ENCODE measurements at regions not wholly inside any gene's neighbourhood (a gene's known extent, or its start where the extent isn't known, plus 50 kb on each side); places are given as distances from the start of the nearest gene placed in this dataset.

DNA sequence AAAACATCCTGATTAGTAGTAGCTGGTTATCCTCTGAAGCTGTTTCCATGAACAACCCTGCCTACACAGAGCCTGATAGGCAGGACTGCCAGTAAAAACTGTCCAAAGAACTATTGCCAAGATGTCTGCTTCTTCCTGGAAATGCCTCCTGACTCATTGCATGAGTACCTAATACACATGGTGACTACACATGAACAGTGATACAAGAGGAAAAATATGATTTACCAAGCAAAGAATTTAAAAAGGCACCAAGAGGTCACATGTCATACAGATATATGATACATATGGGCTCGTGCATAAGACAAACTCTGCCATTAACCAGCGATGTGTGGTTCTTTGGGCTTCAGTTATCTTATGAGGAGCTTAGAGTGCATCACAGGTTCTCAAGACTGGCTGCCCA lies 552.3 kb downstream of the SLC16A7 start:
- DNase-seq = no peak

DNA sequence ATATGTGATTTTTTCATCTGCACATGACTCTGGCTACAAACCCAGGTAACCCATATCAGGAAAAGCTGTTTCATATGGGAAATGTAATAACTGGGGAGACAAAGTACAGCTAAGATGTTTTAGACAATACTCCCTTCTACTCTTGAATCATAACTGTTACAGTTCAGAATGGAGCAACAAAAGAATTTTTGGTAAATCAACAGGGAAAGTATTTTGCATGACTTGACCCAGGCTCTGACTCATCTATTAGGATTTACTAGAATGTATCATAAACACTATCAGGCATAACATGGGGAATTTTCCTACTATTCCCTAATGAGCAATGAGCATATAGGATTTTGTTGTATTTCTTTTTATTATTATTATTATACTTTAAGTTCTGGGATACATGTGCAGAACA lies 553.0 kb downstream of the SLC16A7 start:
- DNase-seq = no peak

DNA sequence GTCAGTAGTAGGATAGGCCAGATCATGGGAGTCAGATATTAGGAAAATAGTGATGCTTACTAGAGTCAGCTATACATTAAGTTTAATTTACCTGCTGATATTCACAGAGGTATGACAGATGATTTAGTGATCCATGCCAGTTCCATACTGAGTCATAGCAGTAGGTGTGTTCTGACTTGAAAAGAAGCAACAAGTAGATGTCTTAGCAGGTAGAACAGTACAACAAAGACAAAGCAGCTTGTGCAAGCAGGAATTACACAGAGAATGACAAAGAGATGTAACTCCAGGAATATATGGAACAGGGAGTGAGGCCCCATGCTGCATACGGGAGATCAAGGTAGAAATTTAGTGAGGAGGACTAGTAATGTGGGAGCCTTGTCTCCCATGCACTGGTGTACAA lies 556.9 kb downstream of the SLC16A7 start:
- DNase-seq = no peak

DNA sequence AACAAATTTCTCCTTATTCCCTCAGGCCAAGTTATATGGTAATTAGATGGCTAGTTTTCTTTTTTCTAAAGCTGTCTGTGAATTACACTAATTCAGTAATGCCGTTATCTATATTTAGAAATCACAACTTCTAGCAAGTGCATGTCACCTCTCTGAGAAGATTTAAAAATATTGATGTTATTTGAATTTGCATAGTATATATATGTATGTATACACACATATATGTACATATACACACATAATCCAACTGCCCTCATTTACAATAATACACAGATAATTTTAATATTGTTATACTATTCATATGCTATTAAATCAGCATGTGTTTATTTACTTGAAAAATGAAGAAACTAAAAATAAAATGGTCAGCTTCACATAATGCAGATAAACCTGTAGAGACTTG lies 563.9 kb downstream of the SLC16A7 start:
- DNase-seq = no peak

DNA sequence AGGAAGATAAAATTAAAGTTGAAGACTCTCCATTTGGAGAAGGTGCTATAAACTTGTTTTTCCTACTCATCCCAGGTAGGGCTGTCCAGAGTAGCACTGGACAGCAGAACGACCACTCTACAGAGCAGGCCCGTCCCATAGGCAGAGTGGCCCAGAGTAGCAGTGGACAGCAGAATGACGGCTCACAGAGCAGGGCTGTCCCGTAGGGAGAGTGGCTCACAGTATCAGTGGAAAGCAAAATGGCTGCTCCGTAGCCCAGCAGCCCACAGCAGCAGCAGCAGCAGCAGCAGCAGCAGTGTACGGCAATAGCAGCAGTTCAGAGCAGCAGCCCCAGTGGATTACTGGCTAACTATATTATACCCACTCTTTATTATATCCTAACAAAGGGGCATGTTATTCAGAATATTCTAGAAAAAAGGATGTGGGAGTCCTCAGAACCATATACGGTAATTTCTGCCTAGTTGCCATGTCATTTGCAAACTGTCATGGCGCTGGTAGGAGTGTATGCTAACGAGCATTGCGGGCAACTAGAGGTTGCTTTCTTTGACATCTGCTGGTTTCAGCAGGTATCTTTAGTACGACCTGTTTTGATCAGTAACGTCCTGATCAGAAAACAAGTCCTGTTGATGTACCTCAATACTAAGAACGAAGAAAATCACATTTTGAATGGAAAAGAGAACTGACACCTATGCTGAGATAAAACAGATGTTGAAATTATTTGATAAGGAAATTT lies 567.3 kb downstream of the SLC16A7 start:
- no peak for DNase-seq

DNA sequence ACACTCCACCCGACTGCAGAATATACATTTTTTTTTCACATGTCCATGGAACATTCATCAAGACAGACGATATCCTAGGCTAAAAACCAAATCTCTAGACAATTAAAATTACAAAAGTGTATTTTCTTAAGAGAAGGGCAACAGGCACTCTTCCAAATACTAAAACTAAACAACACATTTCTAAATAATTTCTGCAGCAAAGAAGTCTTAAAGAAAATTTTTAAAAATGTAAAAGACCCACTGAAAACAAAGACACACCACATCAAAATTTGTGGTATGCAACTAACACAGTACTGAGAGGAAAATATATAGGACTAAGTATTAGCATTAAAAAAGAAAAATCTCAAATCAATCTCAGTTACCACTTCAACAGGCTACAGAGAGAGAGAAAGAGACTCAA lies 570.0 kb downstream of the SLC16A7 start:
- no peak for DNase-seq

DNA sequence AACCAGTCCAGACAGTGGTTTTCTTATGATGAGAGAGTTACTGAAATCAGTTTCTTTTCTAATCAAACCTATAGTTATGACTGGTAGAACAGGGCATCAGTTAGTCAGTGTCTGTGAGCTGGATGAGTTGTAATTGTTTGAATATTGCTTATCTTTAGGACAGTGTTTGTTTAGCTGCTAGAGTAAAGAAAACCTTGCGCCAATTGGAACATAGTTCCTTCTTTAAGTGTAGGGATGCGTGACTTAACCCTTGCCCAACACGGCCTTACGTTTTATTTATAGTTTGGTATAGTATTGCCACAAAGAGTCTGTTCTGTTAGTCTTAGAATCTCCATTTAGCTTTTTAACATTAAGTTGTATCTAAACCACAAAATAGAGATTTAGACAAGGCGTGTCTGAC lies 572.6 kb downstream of the SLC16A7 start:
- DNase-seq = no peak

DNA sequence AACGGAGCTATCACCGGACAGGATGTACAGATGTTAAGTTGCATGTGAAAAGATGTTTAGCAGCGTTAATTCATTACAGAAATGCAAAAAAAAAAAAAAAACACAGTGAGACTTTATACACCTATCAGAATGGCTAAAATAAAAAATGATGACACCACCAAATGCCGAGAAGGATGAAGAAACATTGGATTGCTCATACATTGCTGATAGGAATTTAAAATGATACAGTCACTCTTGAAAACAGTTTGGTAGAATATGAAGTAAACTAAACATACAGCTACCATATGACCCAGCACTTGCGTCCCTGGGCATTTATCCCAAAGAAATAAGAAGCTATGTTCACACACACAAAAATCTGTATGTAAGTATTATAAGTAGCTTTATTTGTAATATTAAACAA lies 574.1 kb downstream of the SLC16A7 start:
- DNase-seq = no peak

DNA sequence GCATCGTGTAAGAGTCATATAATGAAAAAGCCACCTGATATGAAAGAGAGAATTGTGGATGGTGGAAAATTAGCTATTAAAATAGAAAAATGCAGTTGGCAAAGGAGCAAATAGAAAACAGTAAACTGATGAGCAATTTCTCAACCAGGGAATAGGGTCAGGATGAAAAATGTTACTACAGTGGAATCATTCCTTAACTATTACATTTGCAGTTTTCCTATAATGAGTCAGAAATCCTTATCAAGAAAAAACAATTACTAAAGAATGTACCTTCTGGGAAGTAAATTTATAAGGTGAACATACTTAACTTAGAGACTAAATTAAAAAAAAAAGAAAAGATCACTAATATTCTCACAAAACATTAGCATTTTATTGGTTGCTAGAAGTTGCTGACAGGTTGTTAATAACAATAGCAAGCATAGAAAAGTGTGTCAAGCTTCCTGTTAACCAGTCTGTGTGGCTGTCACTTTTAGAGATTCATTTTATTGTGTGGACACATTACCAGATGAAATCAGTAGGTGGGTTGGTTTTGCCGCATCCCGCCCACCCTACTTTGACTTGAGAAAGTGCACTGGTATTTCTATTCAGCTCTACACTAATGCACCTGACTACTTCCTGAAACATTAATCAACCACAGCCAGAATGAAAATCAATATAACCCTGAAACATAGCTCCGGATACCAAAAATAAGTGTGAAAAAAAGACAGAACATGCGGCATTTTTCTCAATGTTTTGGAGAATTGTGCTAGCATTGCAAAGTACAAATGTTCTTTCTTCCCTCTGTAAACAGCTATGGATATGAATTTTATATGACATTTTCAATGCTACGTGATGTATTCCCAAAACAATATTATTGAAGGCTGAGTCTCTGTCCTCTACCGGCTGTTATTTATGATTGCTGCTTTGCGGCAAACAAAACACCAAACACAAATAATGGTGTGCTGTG lies 576.7 kb downstream of the SLC16A7 start:
- DNase-seq = no peak

DNA sequence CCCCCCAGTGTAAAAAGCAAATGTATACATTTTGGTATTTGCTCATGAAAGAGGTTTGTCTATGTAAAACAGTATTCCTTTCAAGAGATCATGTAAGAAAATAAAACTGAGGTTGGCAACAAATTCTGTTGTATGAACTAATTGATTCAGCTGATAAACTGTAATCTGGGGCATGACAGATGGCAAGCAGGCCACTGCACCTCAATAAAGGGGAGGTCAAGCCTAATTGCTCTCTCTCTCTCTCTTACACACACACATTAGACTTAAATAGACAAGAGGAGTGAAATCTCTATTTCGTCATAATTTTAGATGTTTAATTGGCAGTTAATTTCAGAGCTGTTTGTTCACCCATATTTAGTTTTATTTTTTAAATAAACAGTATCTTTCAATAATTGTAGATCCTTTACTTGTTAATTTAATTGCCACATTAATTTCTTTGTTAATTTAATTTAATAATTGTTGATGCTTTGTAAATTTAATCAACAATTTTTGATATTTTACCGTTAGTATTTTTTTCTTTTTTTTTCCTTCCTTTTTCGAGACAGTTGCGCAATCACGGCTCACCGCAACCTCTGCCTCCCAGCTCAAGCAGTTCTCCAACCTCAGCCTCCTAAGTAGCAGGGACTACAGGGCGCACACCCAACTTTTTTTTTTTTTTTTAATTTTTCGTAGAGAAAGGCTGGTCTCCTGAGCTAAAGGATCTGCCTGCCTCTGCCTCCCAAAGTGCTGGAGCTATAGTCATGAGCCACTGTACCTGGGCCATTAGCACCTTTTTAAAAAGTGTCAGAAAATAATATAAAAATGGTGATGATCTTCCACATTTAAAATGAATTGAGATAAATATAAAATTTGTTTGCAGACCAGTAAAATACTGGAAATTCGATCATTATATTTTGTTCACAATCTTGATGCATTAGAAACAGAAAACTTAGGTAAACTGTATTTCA lies 577.7 kb downstream of the SLC16A7 start:
- DNase-seq = no peak

DNA sequence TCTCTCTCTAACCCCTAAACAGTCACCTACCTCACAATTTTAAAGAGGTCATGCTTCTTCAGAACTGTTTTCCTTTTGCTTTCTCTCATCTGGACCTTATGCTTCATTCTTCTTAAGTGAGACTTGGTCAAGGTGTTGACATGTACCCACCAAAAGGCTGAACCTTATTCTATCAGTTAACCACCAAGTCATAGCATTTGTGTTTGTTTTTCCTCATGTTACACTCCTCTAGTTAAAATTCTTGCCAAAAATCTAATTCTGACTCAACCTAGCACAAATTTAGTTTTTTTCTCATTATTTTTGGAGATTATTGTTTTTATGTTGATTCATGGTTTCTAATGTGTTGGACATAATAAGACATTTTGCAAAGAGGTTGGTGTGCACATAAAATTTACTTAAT lies 578.6 kb downstream of the SLC16A7 start:
- no peak for DNase-seq

DNA sequence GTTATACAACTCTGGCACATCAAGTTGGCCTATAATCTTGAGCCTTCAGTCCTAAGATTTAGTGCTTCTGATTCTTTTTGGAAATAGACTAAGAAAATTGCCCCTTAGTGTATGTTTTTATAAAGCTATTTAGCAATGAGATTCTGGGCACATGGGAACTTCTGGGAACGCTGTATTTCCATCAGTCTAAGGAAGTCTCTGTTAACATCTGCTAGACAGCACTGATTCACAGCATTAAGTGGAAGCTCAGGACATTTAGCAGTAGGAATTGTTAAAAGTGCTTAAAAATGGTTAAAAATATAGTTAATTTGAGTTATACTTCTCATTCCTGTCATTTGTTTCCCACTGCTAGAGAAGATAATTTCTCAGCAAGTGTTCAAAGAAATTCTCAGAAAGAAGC lies 579.1 kb downstream of the SLC16A7 start:
- no peak for DNase-seq

DNA sequence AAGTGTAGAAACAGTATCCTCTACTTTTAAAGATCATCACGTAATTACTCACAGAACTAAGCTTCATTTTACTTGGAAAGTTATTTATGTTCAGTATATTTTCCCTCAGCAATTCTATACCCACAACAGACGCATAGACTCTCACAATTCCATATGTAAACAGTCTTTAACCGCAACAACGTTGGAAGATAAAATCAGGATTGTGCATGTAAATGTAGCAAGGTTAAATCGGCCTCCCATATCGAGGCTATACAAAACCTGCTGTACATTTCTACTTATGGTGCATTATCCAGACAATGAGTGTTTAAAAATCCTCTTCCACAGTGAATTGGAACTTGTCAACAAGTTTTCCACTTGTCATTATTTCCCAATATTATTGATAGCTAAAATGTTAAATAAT lies 581.1 kb downstream of the SLC16A7 start:
- no peak for DNase-seq

DNA sequence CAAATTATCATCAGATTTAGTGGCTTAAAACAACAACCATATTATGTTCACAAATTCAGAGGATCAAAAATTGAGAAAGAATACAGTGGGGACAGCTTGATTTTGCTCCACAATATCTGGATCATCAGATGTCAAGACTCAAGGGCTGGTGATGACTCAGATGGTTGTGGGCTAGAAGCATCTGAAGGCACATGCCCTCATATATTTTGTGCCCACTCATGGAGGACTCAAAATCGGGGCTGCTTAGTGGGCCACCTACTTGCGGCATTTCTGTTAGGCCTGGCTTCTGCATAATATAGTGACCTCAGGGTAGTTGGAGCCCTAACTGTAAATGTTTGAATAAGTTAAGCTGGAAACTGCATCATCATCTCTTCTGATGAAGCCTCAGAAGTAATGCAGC lies 584.5 kb downstream of the SLC16A7 start:
- DNase-seq = no peak

DNA sequence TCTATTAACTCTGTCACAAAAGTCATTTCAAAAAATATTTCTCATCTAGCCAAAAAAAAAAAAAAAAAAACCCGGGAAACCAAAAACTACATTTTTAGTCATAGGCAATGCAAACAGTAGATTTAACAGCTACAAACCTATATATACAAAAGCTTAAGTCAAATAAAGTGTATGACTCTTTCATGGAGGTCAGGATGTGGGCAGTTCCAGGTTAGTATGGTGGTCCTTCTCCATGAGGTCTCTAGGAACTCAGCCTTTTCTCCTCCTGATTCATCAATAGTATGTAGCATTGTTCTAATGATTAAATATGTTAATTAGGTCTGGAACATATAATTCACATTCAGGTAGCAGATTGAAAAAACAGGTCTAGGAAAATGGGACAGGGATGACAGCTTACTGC lies 586.5 kb downstream of the SLC16A7 start:
- DNase-seq = no peak

DNA sequence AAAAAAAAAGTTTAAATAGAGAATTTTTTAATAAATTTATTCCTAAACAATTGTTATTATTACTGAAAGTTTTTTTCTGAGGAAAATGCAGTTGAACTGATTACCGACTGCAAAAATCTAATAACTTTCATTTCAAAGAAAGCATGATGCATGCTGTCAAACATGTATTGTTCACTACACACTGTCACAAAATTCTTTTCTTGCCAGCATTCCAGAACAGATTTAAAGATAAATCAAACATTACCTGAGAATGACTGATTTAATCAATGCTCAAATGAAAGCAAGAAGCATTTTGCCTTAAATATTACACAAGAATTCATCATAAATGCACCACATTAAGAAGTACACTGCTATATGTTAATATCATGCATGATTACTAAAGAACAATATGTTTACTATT lies 588.3 kb downstream of the SLC16A7 start:
- no peak for DNase-seq

DNA sequence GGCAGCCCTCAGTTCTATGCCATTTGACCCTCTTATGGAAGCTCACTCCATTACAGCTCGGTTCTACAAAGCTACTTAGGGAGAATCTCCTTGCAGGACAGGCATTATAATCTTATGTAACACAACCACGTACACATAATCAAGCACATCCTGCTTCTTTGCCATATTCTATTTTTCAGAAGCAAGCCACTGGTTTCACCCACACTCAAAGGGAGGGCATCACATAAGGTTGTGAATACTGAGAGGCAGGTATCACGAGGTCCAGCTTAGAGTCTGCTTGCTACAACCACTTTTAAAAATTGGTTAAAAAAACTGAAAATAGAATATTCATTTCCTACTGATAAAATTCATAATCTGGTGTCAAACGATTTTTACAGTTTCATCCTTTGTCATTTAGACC lies 589.2 kb downstream of the SLC16A7 start:
- DNase-seq = no peak

DNA sequence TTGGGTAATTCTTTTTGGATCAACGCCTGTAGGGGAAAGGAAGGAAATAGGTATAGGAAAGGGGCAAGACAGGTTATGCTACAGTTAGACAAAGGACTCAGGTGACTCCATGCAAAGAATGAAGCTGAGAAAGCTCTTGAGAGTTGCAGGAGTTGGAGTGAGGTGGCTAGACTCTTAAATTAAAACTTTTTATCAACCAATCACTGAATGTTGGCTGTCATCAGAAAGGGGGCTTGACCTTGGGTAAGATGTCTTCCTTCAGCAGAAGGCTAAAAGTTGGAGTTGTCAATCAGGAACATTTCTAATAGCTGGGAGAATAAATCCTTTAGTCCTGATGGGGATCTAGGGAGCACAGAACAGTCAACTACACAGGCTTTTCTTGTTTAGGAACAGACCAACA lies 595.4 kb downstream of the SLC16A7 start:
- DNase-seq = no peak

DNA sequence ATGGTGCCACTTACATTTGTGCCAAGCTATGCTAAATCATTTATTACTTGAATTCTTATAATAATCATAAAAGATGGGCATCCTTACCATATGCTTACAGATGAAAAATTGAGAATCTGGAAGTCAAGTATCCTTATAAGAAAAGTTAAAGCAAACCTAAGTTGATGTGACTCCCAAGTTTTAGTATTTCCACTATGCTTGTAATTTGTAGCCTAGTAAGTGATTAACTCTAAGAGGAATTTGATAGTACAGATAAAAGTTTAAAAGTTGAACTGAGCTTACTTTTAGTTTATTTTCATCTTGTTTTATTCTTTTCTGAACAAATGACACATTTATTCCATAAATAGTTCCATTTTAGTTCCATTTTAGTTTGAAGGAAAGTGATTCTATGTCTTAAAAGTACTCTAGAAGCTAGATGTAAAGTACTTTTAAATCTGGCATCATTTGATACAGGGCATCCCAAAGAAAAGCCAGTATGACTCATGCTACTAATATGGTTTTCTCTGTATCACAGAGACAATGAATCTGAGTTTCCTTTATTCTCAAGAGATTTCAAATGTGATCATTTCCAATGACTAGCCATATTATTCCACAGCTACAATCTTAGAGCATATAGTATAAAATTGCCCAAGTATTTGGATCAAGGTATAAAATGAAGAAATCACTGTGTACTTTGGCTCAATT lies 596.0 kb downstream of the SLC16A7 start:
- DNase-seq = no peak

DNA sequence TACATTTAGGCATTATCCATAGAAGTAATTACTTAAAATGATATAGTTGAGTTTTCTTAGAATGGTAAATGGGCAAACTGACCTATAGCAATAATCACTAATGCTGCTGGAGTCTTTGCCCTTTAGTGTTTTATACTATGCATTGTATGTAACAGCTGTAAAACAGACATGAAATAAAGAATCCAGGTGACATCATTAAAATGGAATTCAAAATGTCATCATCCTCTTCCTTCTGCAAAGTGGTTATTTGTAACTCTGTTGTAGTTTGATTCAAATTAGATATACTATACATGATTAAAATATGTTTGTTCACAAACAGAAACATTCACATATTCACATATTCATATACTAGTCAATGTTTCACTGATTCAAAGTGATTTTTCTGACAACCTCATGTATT lies 598.8 kb downstream of the SLC16A7 start:
- no peak for DNase-seq

DNA sequence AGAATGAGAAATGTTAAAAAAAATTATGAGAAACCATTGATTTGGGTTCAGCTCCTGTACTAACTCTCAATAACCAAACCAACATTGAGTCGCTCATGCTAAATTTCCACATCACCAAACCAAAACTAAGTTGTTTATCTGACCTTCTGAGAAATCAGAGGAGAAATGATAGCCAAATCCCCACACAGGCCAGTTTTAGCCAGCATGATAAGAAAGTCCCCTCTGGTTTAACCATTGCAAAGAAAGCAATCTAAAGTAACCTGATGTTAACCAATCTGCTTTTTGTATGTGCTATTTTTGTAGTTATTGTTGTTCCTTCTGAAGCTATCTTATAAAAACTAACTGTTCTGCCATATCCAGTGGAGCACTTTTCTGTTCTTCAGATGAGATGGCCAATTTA lies 599.7 kb downstream of the SLC16A7 start:
- no peak for DNase-seq

DNA sequence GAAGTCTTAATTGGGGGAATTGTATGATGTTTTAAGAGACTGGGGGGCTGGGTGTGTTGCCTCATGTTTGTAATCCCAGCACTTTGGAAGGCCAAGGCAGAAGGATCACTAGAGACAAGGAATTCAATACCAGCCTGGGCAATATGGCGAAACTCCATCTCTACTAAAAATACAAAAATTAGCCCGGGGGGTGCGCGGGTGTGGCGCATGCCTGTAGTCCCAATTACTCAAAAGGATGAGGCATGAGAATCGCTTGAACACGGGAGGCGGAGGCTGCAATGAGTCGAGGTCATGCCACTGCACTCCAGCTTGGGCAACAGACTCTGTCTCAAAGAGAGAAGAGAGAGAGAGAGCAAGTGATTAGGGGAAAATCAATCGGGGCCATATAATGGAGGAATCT lies 600.5 kb downstream of the SLC16A7 start:
- no peak for DNase-seq

DNA sequence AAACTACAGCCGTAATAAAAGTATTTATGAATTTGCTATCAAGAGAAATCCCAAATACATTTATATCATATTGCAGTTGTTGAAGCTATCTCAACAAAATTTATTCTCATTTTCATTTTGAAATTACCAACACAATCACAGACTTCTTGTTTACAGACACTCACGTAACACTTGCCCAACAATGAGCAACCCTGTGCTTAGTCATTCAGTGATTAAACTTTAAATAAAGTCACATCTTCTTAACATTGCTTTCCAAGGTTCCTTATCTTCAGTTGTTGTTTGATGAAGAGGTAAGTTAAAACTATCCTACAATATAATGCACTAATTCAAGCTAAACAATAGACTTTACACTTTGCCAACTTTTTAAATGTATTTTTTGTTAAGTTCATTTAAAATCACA lies 601.8 kb downstream of the SLC16A7 start:
- DNase-seq = no peak

All from activated CD4-positive, alpha-beta T cell treated with anti-CD3 and anti-CD28 coated beads, Interleukin-2, amount 50 U/mL, for 4 hours (primary cell).